Smooth muscle cell (in vitro differentiated cells): ENCODE measurements at regions not wholly inside any gene's neighbourhood (a gene's known extent, or its start where the extent isn't known, plus 50 kb on each side); places are given as distances from the start of the nearest gene placed in this dataset.

ENCODE experiments used
- DNase-seq: peaks from one replicate; lab custom pipeline; 2025; ENCODE audit not compliant: unreplicated experiment; lab: John Stamatoyannopoulos, UW
- H2AFZ ChIP-seq: fragments of 200-600 bp; sonication (generic); 2 replicates; pipeline ENCODE4 v1.6.0; 2016; ENCODE audit warnings: antibody characterized with exemption, low read depth, mild to moderate bottlenecking
- H3F3A ChIP-seq: fragments of 200-600 bp; sonication (generic); 2 replicates; pipeline ENCODE4 v1.6.0; 2017; ENCODE audit warnings: antibody characterized with exemption, low read depth
- H3K27ac ChIP-seq: fragments of 200-600 bp; sonication (generic); 2 replicates; pipeline ENCODE4 v1.5.1; 2016; ENCODE audit warnings: low read depth, mild to moderate bottlenecking
- H3K27me3 ChIP-seq: fragments of 200-600 bp; sonication (generic); 2 replicates; pipeline ENCODE4 v1.6.1; 2016; ENCODE audit warnings: low read depth, mild to moderate bottlenecking
- H3K36me3 ChIP-seq: fragments of 200-600 bp; sonication (generic); 2 replicates; pipeline ENCODE4 v1.5.1; 2016; ENCODE audit warnings: low read depth
- H3K4me1 ChIP-seq: fragments of 200-600 bp; sonication (generic); 2 replicates; pipeline ENCODE4 v1.5.1; 2016; ENCODE audit warnings: low read depth
- H3K4me2 ChIP-seq: fragments of 200-600 bp; sonication (generic); 2 replicates; pipeline ENCODE4 v1.6.0; 2016; ENCODE audit warnings: mild to moderate bottlenecking
- H3K4me3 ChIP-seq: fragments of 200-600 bp; sonication (generic); 2 replicates; pipeline ENCODE4 v1.5.1; 2016; ENCODE audit warnings: mild to moderate bottlenecking
- H3K79me2 ChIP-seq: fragments of 200-600 bp; sonication (generic); 2 replicates; pipeline ENCODE4 v1.6.0; 2016; ENCODE audit warnings: low read depth, mild to moderate bottlenecking
- H3K9ac ChIP-seq: fragments of 200-600 bp; sonication (generic); 2 replicates; pipeline ENCODE4 v1.6.0; 2016; ENCODE audit warnings: low read depth
- H3K9me3 ChIP-seq: fragments of 200-600 bp; sonication (generic); replicated peaks from 2 replicates; pipeline ENCODE4 v1.5.1; 2016; ENCODE audit warnings: low read depth
- H4K20me1 ChIP-seq: fragments of 200-600 bp; sonication (generic); 2 replicates; pipeline ENCODE4 v1.6.0; 2016; ENCODE audit warnings: low read depth
- WGBS: methylation state at CpG from one replicate; pipeline ENCODE4 v1.1.7; 2016; ENCODE audit warnings: low lambda C conversion rate; 5-methylcytosine and 5-hydroxymethylcytosine counted together
- TF ChIP-seq, protein P1 (sequence below): fragments of 200-600 bp; sonication (generic); IDR thresholded peaks from 2 replicates; pipeline ENCODE4 v1.5.1; 2017; ENCODE audit warnings: borderline replicate concordance, mild to moderate bottlenecking, antibody characterized with exemption; ENCODE audit not compliant: insufficient read depth, poor library complexity, severe bottlenecking

GRCh38 chr11:134501406-134502152 is 89.5 kb upstream of the B3GAT1 start:
- Histone ChIP-seq H3K4me1 (no peaks in the 10 kb centered on the region), H3K4me3 (no peak overlapping the region), H3K9ac (no peak overlapping the region), H3F3A (no peaks in the 10 kb centered on the region), H4K20me1 (no peaks in the 10 kb centered on the region), H3K27ac (no peak overlapping the region), H3K9me3 (no peaks in the 10 kb centered on the region), H3K4me2 (no peak overlapping the region), H3K27me3 (no peaks in the 10 kb centered on the region), H2AFZ (no peak overlapping the region), H3K79me2 (no peaks in the 10 kb centered on the region), H3K36me3 (no peaks in the 10 kb centered on the region)
- TF ChIP-seq, protein P1, sequence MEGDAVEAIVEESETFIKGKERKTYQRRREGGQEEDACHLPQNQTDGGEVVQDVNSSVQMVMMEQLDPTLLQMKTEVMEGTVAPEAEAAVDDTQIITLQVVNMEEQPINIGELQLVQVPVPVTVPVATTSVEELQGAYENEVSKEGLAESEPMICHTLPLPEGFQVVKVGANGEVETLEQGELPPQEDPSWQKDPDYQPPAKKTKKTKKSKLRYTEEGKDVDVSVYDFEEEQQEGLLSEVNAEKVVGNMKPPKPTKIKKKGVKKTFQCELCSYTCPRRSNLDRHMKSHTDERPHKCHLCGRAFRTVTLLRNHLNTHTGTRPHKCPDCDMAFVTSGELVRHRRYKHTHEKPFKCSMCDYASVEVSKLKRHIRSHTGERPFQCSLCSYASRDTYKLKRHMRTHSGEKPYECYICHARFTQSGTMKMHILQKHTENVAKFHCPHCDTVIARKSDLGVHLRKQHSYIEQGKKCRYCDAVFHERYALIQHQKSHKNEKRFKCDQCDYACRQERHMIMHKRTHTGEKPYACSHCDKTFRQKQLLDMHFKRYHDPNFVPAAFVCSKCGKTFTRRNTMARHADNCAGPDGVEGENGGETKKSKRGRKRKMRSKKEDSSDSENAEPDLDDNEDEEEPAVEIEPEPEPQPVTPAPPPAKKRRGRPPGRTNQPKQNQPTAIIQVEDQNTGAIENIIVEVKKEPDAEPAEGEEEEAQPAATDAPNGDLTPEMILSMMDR, result no peak
- no peak for DNase-seq
- 89% methylated on average over 16 of the region's 16 CpGs for WGBS

- Histone ChIP-seq H3K27me3 (no peaks in the 10 kb centered on the region), H4K20me1 (no peaks in the 10 kb centered on the region), H3K27ac (no peak overlapping the region), H3F3A (no peaks in the 10 kb centered on the region), H2AFZ (no peak overlapping the region), H3K4me1 (no peaks in the 10 kb centered on the region), H3K9me3 (no peaks in the 10 kb centered on the region), H3K4me3 (no peak overlapping the region), H3K36me3 (no peaks in the 10 kb centered on the region), H3K79me2 (no peaks in the 10 kb centered on the region), H3K9ac (no peak overlapping the region), H3K4me2 (no peak overlapping the region)
- WGBS, result 88% methylated on average over 8 of the region's 8 CpGs
- TF ChIP-seq, protein P1, result no peak
- DNase-seq, result no peak
These were observed 88.6 kb upstream of the B3GAT1 start for GRCh38 chr11:134500621-134501020.

DNA sequence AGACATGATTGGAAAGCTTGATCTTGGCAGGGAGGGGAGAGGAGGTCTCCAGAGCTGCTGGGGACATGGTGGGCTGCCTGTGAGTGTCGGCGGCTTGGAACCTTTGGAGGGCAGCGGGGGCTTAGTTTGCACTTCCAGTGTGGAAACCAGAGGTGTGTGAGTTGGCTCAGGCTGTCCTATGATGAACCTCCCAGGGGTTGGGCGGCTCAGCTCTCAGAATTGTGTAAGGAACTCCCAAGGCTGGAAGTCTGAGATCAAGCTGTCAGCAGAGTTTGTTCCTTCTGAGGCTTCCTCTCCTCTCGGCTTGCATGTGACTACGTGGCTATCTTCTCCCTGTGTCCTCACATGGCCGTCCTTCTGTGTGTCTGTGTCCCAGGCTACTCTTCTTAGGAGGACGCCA is 87.9 kb upstream of the B3GAT1 start:
- Histone ChIP-seq H3K36me3 (no peaks in the 10 kb centered on the region), H3K79me2 (no peaks in the 10 kb centered on the region), H3K4me1 (no peaks in the 10 kb centered on the region), H3K9me3 (no peaks in the 10 kb centered on the region), H2AFZ (no peak overlapping the region), H3K9ac (no peak overlapping the region), H3K4me3 (no peak overlapping the region), H3K27me3 (no peaks in the 10 kb centered on the region), H3K4me2 (no peak overlapping the region), H3F3A (no peaks in the 10 kb centered on the region), H4K20me1 (no peaks in the 10 kb centered on the region), H3K27ac (no peak overlapping the region)
- no peak for DNase-seq
- WGBS, result 92% methylated on average over 8 of the region's 8 CpGs
- TF ChIP-seq, protein P1, result no peak
